DMS53 (cell line): ENCODE measurements at regions not wholly inside any gene's neighbourhood (a gene's known extent, or its start where the extent isn't known, plus 50 kb on each side); places are given as distances from the start of the nearest gene placed in this dataset.
"Not testable (repeated sequence)": the region's sequence is repeated elsewhere in the genome, so short reads cannot be mapped to it uniquely, and the experiment has no call there.

ENCODE experiments used
- DNase-seq: peaks from one replicate; lab custom pipeline; 2025; lab: John Stamatoyannopoulos, UW

GRCh38 chr2:128613876-128614275 is 295.2 kb upstream of the HS6ST1 start:
- no peak for DNase-seq

- not testable (repeated sequence) for DNase-seq
These were observed 296.2 kb upstream of the HS6ST1 start for GRCh38 chr2:128614907-128615306.

DNA sequence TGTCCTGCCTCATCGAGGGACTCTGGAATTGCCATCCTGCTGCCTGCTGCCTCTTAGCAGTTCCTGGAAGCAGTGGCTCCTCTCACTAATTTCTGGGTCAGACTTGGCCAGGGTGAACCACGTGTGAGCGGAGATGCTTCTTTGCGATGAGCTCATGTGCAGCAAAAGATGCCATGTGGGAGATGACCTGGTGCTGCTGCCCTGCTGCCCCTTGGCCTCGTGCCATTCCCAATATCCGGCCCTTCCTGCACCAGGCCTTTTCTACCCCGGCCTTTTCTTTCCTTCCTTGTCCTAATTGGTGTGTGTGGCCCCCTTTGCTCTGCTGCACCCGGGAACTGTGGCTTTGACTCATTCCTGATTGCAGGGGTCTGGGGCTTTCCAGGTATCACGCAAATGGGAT is 296.9 kb upstream of the HS6ST1 start:
- no peak for DNase-seq

- DNase-seq = no peak
These were observed 298.4 kb upstream of the HS6ST1 start for GRCh38 chr2:128617029-128617590.

DNA sequence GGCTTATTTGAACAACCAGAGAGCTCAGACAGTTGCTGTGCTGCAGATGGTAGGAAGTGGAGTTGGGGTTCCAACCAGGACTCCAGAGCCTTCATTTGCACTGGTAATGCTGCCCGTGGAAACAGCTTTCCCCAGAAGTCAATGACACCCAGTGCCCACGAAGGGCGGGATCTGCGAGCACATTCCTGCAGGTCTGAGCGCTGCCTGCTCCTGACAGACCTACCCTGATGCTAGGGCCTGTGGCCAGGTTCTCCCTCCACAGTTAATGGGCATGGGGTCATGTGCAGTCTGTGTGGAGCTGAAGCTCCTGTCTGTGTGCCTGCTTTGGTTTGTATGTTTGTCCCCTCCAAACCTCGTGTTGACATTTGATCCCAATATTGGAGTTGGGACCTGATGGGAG is 299.0 kb upstream of the HS6ST1 start:
- no peak for DNase-seq

DNA sequence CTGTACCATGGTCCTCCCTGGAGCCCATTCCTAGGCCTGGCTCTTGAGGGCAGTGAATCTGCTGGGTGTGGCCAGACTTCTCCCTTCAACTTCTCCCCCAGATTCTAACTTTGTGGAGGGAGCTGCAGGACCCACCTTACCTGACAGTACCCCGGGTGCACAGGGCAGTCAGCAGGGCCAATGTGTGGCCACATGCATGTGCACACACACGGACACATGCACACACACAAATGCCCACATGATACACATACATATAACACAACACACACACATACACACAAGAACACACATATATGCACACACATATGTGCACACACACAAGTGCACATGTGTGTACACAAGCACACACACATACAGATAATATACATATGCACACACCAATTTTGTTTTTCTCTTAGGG is 300.0 kb upstream of the HS6ST1 start:
- DNase-seq = no peak

DNA sequence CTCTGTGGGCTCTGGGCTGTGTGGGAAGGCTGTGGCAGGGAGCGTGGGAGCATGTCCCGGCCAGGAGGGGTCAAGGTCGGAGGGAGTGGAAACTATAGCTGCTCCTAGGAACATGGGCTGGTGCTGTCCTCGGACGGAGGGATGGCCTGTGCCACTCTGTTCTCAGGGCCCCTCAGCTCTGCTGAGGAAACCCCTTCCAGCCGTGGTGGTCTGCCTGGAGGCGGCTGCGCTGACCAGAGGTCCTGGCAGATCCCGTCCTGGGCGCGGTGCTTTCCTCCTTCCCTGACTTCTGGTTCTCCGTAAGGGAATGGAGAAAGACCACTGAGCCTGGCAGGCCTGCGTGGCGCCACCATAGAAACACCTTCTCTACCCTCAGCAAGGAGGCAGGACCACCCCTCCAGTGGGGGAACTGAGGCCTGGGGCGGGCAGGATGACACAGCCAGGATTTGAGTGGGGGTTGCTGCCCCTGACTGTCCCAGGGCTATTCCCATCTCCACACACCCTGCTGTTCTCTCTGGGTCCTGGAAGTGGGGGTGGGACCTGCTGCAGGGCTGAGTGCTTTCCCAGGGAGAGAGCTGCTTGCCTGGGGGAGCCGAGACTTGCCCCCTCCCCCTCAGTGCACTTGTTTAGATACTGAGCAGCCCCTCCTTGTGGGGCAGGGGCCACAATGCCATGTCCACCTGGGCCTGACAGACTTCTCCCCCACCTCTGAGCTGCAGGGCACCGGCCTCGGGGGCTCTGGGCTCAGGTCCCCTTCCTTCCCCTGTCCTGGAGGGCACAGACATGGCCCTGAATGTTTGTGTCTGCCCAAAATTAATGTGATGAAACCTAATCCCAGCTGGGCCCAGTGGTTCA is 301.0 kb upstream of the HS6ST1 start:
- no peak for DNase-seq

DNA sequence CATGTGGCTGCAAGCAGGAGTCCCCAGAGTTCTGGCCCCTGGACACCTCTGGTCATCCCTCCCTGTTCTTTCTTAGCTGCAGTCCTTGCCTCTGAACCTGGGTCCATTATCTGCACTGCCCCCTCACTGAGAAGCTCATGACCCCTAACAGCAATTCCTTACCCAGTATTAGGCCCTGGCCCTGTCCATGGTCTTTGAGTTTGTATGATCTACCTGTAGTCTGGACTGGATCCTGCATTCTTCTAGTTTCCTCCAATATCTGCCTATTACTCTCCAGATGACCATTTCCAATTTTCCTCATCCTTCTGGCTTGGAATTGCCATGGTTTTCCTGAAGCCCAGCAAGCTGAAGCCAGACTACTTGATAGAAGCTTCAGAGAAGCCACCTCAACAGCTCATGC is 302.4 kb upstream of the HS6ST1 start:
- no peak for DNase-seq

GRCh38 chr2:128622371-128622770 is 303.7 kb upstream of the HS6ST1 start:
- no peak for DNase-seq

DNA sequence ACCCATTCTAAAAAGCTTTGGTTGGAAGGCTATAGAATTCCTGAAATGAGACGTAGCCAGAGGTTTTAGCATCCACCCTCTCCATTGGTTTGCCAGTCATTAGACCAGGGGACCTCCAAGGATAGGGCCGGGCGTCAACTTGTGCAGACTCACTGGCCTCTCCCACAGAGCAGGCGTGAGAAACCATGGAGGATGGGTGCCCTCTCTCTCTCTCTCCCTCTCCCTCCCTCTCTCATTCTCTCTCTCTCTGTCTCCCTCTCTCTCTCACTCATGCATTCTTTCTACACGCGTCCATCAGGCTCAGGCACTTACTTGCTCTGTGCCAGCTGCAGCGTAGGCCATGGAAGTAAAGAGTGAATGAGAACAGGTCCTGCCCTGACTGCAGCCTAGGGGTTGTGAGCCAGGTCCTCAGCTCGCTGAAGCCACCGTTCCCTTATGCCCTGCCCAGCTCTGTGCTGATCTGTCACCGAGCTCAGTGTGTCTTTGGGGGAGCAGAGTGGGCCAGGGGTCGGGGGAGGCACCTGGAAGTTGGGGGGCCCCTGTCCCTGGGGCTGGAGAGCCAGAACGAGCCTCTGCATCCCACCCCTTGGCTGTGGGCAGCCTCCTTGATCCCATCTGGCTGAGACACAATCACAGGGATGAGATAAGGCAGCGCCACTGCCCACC is 304.4 kb upstream of the HS6ST1 start:
- no peak for DNase-seq

- DNase-seq = no peak
These were observed 305.4 kb upstream of the HS6ST1 start for GRCh38 chr2:128623776-128624761.

- DNase-seq = no peak
These were observed 306.3 kb upstream of the HS6ST1 start for GRCh38 chr2:128624956-128625355.

GRCh38 chr2:128625421-128625820 is 306.8 kb upstream of the HS6ST1 start:
- DNase-seq = no peak

DNA sequence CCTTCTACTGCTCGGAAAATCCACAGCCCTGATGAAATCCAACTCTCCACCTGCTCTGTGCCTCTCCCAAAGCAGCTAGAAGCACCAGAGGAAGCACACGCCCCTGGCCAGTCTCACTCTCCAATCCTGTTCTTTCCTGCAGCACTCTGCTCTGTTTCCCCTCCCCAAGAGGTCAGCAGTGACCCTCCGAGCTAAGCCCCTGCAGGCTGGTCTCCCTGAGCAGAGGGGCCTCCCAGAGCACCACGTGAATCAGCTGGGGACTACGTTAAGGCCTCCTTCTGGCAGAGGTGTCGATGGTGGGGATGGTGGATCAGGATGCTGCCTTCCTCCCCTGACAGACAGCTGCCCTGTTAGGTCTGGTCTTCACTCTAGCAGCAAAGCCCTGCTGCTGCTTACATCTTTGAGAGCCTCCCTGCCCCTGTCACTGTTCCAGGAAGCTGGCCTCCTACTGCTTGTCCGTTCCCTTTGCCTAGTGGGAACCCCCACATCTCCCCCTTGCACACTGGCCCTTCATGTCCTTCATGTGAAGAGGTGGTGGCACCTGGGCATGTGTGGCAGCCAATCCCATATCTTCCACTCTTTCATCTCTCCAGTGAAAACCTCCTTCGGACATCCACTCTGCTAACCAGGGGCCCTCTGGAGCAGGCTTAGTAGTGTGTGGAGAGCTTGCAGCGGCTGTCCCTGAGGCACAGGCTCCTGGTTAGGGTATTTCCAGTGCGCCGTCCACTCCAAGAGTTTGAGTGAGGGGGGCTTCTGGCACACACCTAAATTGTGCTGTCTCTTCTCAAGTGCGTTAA is 307.5 kb upstream of the HS6ST1 start:
- no peak for DNase-seq

DNA sequence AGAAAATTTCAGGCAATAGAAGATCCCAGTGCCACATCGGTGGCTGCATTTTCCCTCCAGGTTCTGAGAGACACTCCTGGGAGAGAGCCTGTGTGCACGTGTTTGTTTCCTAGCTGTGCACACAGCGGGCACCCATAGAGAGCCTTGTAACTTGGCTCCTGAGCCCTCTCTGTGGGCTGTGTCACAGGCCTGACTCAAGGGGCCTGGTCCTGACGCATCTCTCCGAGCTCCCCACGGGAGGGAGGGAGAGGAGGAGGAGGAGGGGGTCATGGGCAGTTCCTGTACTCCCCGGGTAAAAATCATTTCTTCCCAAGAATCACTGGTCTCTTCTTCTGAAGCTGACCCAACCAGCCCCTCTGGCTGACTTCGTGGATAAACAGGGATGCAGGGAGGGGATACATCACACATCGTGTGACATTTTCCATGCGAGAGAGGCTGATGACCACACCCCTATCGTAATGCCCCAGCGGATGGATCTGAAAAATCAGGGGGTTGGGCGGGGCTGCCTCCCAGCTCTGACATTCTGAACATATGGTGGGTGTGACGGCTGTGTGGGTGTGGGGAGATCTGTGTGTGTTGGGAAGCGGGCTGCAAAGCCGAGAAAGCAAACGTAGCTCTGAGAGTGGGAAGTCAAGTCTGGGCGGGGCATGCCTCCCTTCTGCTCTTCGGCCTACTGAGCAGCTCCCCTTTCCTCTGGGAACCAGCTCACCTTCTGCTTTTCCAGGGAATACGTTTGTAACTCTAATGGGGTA is 308.3 kb upstream of the HS6ST1 start:
- DNase-seq = no peak

DNA sequence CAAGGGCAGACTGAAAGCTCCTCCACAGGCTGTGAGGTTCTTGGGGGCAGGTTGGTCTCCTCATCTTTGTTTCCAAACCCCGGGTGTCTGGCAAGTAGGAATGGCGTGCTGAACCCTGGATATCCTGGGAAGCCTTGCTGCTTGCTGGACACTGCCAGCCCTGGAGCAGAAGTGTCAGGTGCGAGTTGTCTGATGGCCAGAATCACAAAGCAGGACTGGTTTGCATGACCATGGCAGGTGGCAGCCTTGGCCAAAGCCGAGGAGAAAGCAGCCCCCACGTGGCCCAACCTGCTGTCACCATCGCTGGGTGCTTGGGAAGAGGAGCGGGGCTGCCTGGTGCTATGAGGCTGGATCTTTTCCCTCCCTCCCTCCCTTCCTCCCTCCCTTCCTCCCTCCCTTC is 309.5 kb upstream of the HS6ST1 start:
- DNase-seq = no peak

DNA sequence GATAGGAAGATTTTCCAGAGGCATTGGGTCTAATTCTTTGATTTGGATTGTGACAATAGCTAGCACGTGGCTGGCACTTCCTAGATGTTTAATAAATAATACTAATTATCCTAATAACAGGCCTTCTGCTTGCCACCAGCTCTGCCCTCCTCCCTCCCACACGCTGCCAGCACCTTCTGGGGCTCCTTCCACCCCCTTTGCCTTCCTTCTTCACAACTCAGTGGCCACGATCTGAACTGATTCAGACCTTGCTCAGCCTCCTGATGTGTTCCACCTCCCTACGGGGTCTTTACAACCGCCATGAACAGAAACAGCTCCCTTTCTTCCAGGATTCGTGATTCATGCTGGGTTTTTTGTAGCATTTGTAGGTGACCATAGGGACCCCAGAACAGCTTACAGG is 310.3 kb upstream of the HS6ST1 start:
- DNase-seq = no peak

DNA sequence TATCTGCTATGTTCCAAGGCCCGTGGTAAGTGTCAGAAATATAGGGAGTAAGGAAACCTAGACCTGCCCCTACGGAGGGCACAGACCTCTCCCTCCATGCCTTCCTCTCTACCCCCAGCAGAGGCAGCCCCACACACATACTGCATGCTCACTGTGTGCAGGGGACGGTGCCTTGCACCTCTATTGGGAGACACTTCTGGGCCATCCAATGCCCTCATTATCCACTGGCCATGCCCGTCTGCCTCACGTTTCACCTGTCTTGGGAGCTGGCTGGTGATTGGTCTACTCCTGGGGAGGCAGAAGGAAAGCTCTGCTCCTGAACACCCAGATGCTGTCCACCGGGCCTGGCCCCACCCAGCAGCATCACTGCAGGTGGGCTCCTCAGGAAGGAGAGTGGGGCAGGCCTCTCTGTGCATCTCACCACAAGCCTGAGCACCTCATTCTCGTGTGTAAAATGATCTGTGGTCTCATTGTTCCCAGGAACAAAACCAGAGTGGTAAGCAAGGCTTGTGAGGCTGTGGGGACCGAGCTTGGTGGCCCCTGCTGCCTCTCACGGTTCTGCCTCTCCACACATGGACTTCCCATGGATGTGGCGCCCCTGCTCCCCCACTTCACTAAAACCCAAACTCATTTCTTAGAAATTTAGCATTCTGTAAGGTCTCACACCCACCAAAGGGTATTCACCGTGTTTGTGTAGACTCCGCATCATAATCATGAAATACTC is 312.5 kb upstream of the HS6ST1 start:
- DNase-seq = no peak

GRCh38 chr2:128631698-128632500 is 313.2 kb upstream of the HS6ST1 start:
- DNase-seq = no peak
